H1 (cell line): ENCODE measurements at regions not wholly inside any gene's neighbourhood (a gene's known extent, or its start where the extent isn't known, plus 50 kb on each side); places are given as distances from the start of the nearest gene placed in this dataset.

Experiments
- BACH1 ChIP-seq: IDR thresholded peaks from 2 replicates; pipeline ENCODE4 v1.6.1; 2012; ENCODE audit warnings: low read length, improper control_type of control experiment
- CBX5 ChIP-seq: fragments of 300-800, 300-1000 bp; sonication (generic); IDR thresholded peaks from 2 replicates; pipeline ENCODE4 v1.7.1; 2016; ENCODE audit warnings: antibody characterized with exemption, low read length, low read depth
- CTCF ChIP-seq, 3 experiments: IDR thresholded peaks; 1 replicate in 2 of 3; 2 replicates in 1 of 3; pipeline versions ENCODE4 v1.5.1 to v1.6.1; 2011; ENCODE audit warnings: low read length in 3 of 3, mild to moderate bottlenecking in 3 of 3, inconsistent platforms in 2 of 3, low read depth in 1 of 3, moderate library complexity in 1 of 3; ENCODE audit not compliant: insufficient read depth in 1 of 3; ENCODE audit errors: control extremely low read depth in 1 of 3
- TAF7 ChIP-seq: optimal IDR thresholded peaks from 2 replicates; pipeline ENCODE3; 2011; ENCODE audit warnings: low read depth, mild to moderate bottlenecking, inconsistent platforms, low read length, moderate library complexity, borderline replicate concordance

DNA sequence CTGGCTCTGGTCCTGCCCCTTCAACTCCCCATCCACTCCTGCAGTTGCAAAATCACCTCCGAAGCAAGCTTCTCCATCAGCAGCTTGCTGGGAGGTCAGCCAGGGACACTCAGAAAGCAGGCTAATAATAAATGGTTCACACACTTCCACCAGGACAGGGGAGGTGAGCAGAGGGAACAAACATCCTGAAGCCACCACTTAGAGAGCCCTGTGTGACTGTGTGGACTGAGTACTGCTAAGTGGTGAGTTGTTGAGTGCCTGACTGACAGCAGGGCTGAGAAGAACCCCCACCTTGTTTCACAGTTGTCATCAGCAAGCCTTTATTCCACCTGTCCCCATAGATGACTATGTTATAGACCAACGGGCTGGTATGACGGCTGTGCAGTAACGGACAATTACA lies 213.9 kb downstream of the CBLN1 start:
- TF ChIP-seq TAF7: no peak
- TF ChIP-seq CTCF (IDR thresholded peaks at IDR 0.05; ENCODE audit: control extremely low read depth in 1 of 3, insufficient read depth in 1 of 3, low read depth in 1 of 3, low read length in 3 of 3): no peak
- TF ChIP-seq CBX5: no peak
- TF ChIP-seq BACH1: no peak
